ENCODE measurements at regions not wholly inside any gene's neighbourhood (a gene's known extent, or its start where the extent isn't known, plus 50 kb on each side); places are given as distances from the start of the nearest gene placed in this dataset.

DNA sequence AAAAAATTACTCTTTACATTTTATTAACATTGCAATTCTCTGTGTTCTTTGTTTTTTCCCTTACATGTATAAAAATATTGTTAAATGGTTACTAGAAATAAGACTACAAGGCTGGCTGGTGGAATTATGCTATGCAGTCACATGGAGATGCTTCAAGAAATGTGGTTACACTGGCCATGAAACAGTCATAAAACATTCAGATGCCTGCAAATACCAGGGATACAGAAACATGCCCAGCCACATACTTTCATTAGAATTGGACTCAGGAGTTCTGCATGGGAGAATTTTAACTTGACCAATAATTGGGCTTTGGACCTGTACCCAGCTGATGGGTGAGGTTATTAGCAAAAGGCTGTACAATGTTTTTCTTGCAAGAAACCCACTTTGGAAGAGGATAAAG is 1407.7 kb upstream of the SLC10A2 start:
- DNase-seq = no peak
- Histone ChIP-seq H3K27me3 (no peaks in the 10 kb centered on the region), H3K4me1 (no peaks in the 10 kb centered on the region), H3K27ac (no peak overlapping the region), H3K9me3 (no peaks in the 10 kb centered on the region), H3K36me3 (no peaks in the 10 kb centered on the region), H3K4me3 (replicated peaks in 1 of 3) (no peak overlapping the region)
- intact Hi-C loops (cut with DNase I) = no loop called here
- TF ChIP-seq POLR2A (IDR thresholded peaks at IDR 0.05) = no peak

DNA sequence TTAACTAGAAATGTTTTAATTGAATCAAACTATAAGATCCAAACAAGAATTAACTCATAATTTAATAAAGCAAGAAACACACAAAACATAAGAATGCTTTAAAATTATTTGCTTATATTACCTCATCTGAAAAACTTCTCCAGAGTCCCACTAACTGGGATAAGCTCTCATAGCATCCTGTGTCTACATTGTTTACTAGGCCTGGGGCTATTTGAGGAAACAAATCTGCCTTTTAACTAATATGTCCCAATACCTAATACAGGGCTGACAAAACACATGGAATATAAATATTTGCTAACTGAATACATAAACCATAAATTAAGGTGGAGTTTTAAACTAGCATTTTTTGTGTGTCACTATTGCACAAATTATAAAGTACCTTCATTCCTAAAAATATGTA is 1399.8 kb upstream of the SLC10A2 start:
- Histone ChIP-seq H3K4me3 (replicated peaks in 1 of 3) (no peak overlapping the region), H3K36me3 (no peaks in the 10 kb centered on the region), H3K4me1 (no peaks in the 10 kb centered on the region), H3K27me3 (no peaks in the 10 kb centered on the region), H3K27ac (no peak overlapping the region), H3K9me3 (no peaks in the 10 kb centered on the region)
- TF ChIP-seq, protein P1, sequence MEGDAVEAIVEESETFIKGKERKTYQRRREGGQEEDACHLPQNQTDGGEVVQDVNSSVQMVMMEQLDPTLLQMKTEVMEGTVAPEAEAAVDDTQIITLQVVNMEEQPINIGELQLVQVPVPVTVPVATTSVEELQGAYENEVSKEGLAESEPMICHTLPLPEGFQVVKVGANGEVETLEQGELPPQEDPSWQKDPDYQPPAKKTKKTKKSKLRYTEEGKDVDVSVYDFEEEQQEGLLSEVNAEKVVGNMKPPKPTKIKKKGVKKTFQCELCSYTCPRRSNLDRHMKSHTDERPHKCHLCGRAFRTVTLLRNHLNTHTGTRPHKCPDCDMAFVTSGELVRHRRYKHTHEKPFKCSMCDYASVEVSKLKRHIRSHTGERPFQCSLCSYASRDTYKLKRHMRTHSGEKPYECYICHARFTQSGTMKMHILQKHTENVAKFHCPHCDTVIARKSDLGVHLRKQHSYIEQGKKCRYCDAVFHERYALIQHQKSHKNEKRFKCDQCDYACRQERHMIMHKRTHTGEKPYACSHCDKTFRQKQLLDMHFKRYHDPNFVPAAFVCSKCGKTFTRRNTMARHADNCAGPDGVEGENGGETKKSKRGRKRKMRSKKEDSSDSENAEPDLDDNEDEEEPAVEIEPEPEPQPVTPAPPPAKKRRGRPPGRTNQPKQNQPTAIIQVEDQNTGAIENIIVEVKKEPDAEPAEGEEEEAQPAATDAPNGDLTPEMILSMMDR (IDR thresholded peaks at IDR 0.05) = no peak
- TF ChIP-seq POLR2A (IDR thresholded peaks at IDR 0.05) = no peak
- intact Hi-C loops (cut with DNase I) = no loop called here
- no peak for DNase-seq

DNA sequence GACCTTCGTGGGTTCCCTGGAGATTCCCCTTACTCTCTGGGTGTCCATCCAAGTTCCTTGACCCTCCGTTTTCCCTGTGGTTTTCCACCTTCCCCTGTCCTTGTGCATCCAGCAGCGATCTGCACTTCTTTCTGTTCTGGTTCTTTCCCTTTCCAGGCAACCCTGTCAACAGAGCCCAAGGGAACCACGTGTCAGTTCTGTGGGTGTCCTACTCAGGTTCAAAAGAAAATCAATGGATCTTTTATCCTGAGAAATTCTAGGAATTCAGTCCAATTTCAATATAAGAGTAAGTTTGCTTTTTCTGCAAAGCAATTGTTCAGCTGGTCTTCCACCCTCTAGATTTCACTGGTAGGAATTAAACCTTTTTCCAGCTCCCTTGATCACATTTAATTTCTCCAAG is 1394.8 kb upstream of the SLC10A2 start:
- Histone ChIP-seq H3K36me3 (no peaks in the 10 kb centered on the region), H3K27ac (no peak overlapping the region), H3K27me3 (no peaks in the 10 kb centered on the region), H3K9me3 (no peaks in the 10 kb centered on the region), H3K4me3 (replicated peaks in 1 of 3) (no peak overlapping the region), H3K4me1 (no peaks in the 10 kb centered on the region)
- WGBS, 2 donors = 68 to 71% methylated on average over 4 of the region's 4 CpGs
- no peak for DNase-seq
- TF ChIP-seq, protein P1 (IDR thresholded peaks at IDR 0.05) = no peak
- no peak for TF ChIP-seq POLR2A (IDR thresholded peaks at IDR 0.05)
- intact Hi-C loops (cut with DNase I) = no loop called here

DNA sequence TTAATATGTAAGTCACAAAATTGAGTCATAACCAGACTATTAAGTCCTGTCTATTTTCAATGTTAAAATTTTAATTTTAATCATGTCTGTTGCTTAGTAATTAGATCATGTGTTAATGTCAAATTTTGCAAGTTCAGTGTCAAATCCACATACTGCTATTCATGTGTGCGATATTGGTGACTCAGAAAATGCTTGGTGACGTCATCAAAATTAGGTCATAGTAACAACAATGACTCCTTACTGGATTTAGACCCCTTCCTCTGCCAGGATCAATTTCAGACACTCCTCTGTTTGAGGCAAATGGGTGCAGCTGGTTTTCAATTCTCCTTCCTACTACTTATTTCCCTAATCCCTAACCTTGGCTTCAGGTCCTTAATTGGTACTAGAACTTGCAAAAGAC is 1394.3 kb upstream of the SLC10A2 start:
- intact Hi-C loops (cut with DNase I) = no loop called here
- Histone ChIP-seq H3K9me3 (no peaks in the 10 kb centered on the region), H3K27me3 (no peaks in the 10 kb centered on the region), H3K4me3 (replicated peaks in 1 of 3) (no peak overlapping the region), H3K27ac (no peak overlapping the region), H3K4me1 (no peaks in the 10 kb centered on the region), H3K36me3 (no peaks in the 10 kb centered on the region)
- WGBS, 2 donors = 82 to 88% methylated on average over 2 of the region's 2 CpGs
- DNase-seq = no peak
- TF ChIP-seq POLR2A (IDR thresholded peaks at IDR 0.05) = no peak
- TF ChIP-seq, protein P1 (IDR thresholded peaks at IDR 0.05) = no peak

DNA sequence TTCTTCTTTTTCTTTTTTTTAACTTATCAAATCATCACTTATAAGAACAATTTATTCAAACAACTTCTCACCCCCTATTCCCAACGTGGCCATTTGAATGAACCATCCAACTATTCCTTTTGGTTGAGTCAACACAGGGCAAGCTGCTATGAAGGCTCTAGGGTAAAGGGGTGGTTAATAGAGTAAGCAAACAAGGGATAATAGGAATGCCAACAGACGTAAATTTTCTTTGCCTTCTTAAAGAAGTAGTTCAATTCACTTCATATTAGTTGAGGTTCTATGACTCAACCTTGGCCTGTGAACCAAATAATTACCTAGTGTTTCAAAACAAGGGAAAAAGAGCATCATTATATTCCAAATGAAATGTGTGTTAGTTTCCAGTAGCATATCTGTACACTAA is 1383.8 kb upstream of the SLC10A2 start:
- 69 to 76% methylated on average over 2 of the region's 2 CpGs for WGBS, 2 donors
- no peak for TF ChIP-seq POLR2A (IDR thresholded peaks at IDR 0.05)
- TF ChIP-seq, protein P1 (IDR thresholded peaks at IDR 0.05) = no peak
- Histone ChIP-seq H3K9me3 (no peaks in the 10 kb centered on the region), H3K4me3 (replicated peaks in 1 of 3) (no peak overlapping the region), H3K36me3 (no peaks in the 10 kb centered on the region), H3K27me3 (no peaks in the 10 kb centered on the region), H3K4me1 (no peaks in the 10 kb centered on the region), H3K27ac (no peak overlapping the region)
- intact Hi-C loops (cut with DNase I) = no loop called here
- no peak for DNase-seq

DNA sequence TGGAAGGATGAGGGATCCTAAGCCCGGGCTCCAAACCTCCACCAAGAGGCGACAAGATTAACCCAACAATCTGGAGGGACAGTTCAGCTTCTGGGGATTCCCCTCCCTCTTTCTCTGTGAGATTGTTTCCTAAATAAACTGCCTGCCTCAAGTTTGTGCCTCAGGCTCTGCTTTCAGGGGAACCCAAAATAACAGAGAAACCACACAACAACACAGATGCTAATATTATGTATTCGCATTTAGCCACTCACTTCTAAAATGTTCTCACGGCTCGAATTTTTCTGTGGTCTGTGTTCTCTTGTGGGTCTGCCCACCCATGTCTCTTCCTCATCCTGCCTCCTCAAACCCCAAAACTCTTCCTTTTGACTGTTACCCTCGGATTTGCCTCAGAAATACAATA is 1381.1 kb upstream of the SLC10A2 start:
- TF ChIP-seq, protein P1 (IDR thresholded peaks at IDR 0.05) = no peak
- no peak for TF ChIP-seq POLR2A (IDR thresholded peaks at IDR 0.05)
- Histone ChIP-seq H3K9me3 (no peaks in the 10 kb centered on the region), H3K4me3 (replicated peaks in 1 of 3) (no peak overlapping the region), H3K27ac (no peak overlapping the region), H3K4me1 (no peaks in the 10 kb centered on the region), H3K36me3 (no peaks in the 10 kb centered on the region), H3K27me3 (no peaks in the 10 kb centered on the region)
- WGBS, 2 donors = 81 to 86% methylated on average over 6 of the region's 6 CpGs
- intact Hi-C loops (cut with DNase I) = no loop called here
- DNase-seq = no peak

Measured in thyroid gland (tissue), 4 donors.